ENCODE measurements at regions not wholly inside any gene's neighbourhood (a gene's known extent, or its start where the extent isn't known, plus 50 kb on each side); places are given as distances from the start of the nearest gene placed in this dataset.
"Not testable (repeated sequence)": the region's sequence is repeated elsewhere in the genome, so short reads cannot be mapped to it uniquely, and the experiment has no call there.

DNA sequence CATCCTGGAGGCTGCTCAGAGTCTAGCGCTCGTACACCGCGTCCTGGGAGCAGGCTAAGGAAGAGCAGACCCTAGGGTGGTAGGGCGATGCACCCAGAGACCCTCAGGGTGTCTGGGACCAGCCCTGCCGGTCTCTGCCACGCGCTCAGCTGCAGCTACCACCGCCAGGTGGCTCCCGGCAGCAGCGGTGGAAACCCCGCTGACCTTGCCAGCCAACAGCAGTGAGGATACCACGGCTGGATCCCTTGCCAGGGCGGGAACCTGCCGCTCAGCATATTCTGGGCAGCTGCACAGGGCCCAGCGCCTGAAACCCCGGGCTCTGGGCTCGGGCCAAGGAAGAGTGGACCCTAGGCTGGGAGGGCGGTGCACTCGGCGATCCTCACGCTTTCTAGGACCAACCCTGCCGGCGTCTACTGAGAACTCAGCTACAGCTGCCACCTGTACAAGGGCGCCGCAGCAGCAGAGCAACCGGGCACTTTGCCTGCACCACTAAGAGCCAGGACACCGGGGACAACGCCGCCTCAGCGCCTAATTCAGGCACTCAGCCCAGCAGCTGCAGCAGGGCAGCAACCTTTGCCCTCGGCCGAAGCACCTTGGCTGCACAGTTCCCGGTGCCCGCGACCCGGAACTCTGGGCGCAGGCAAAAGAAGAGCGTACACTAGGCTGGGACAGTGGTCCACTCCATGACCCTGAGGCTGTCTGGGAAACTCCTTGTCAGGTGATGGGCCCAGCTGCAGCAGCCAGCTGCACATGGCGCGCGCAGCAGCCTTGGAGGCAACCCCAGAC lies 80.8 kb downstream of the POTEB2 start:
- H3K9me3 Mint-ChIP-seq, H3K4me1 Mint-ChIP-seq, H3K27ac Mint-ChIP-seq, H3K27me3 Mint-ChIP-seq, H3K36me3 Mint-ChIP-seq, DNase-seq, H3K4me3 Mint-ChIP-seq, CTCF ChIA-PET: not testable (repeated sequence)

- H3K36me3 Mint-ChIP-seq: not testable (repeated sequence)
- DNase-seq: peak; percentile 62
Measured at GRCh38 chr15:20783598-20784184, 82.4 kb downstream of the POTEB2 start.

GRCh38 chr15:20775412-20775811 lies 90.7 kb downstream of the POTEB2 start:
- H3K4me1 Mint-ChIP-seq, CTCF ChIA-PET, H3K27me3 Mint-ChIP-seq, H3K36me3 Mint-ChIP-seq, H3K4me3 Mint-ChIP-seq, H3K27ac Mint-ChIP-seq, H3K9me3 Mint-ChIP-seq, DNase-seq: not testable (repeated sequence)

More at GRCh38 chr15:20783598-20784184, 82.4 kb downstream of the POTEB2 start:
- H3K27ac Mint-ChIP-seq, H3K4me1 Mint-ChIP-seq, CTCF ChIA-PET, H3K9me3 Mint-ChIP-seq, H3K27me3 Mint-ChIP-seq: not testable (repeated sequence)
- peak overlapping the region; percentile 41 for H3K4me3 Mint-ChIP-seq

GRCh38 chr15:20767943-20768342 lies 98.2 kb downstream of the POTEB2 start:
- H3K27me3 Mint-ChIP-seq, H3K27ac Mint-ChIP-seq, CTCF ChIA-PET, H3K36me3 Mint-ChIP-seq, H3K9me3 Mint-ChIP-seq, H3K4me3 Mint-ChIP-seq, DNase-seq, H3K4me1 Mint-ChIP-seq: not testable (repeated sequence)

DNA sequence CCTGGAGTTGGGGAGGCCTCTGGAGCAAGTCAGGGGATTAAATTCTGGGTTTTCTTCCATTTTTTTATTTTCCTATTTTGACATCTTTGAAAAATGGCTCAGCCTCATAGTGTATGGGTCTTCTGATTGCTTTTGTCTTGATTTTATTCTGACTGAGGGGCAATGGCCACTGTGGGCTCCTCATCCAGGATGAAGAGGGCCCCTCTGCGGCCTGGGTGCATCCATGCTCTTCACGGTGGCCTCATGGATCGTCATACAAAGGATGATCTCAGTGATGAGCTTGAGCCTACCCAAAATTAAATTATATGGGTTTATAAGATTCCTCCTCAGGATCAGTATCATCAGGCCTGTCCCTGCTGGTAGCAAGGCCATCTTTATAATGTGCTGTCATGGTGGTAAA lies 103.7 kb downstream of the POTEB2 start:
- H3K4me3 Mint-ChIP-seq, CTCF ChIA-PET, H3K27me3 Mint-ChIP-seq, H3K27ac Mint-ChIP-seq, H3K9me3 Mint-ChIP-seq, H3K36me3 Mint-ChIP-seq, H3K4me1 Mint-ChIP-seq: not testable (repeated sequence)
- DNase-seq: peak; percentile 14

DNA sequence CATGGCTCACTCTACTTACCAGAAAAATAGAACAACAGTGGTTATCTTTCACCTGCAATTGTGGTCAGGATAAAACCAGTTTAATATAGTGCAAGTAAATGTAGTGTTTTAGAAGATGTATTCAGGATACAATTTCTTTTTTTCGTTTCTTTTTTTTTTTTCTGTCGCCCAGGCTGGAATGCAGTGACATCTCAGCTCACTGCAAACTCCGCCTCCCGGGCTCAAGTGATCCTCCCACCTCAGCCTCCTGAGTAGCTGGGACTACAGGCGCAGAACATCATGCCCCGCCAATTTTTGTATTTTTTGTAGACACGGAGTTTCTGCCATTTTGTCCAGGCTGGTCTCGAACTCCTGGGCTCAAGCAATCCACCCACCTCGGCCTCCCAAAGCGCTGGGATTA lies 109.7 kb downstream of the POTEB2 start:
- H3K4me1 Mint-ChIP-seq, H3K27ac Mint-ChIP-seq, H3K4me3 Mint-ChIP-seq, DNase-seq, H3K27me3 Mint-ChIP-seq, H3K9me3 Mint-ChIP-seq, CTCF ChIA-PET, H3K36me3 Mint-ChIP-seq: not testable (repeated sequence)

- H3K9me3 Mint-ChIP-seq, H3K4me1 Mint-ChIP-seq, H3K36me3 Mint-ChIP-seq, DNase-seq, CTCF ChIA-PET, H3K27ac Mint-ChIP-seq, H3K27me3 Mint-ChIP-seq, H3K4me3 Mint-ChIP-seq: not testable (repeated sequence)
Measured at GRCh38 chr15:20755665-20756398, 110.3 kb downstream of the POTEB2 start.

DNA sequence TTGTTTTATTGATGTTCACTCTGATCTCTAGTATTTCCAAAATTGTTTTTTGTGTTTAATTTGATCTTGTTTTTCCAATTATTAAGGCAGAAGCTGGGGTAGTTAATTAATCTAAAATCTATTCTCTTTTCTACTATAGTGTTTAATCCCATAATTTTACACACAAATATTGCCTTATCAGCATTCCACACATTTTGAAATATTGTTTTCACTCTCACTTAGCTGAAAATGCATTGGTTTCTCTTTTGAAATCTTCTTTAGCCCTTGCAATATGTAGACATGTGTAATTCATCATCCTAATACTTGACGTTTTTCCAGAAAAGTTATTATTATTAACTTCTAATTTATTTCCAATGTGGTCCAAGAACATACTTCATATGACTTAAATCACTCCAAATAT lies 132.6 kb downstream of the POTEB2 start:
- H3K27me3 Mint-ChIP-seq, CTCF ChIA-PET, H3K9me3 Mint-ChIP-seq, H3K4me3 Mint-ChIP-seq, H3K36me3 Mint-ChIP-seq, H3K27ac Mint-ChIP-seq, H3K4me1 Mint-ChIP-seq, DNase-seq: not testable (repeated sequence)
